ENCODE measurements at regions not wholly inside any gene's neighbourhood (a gene's known extent, or its start where the extent isn't known, plus 50 kb on each side); places are given as distances from the start of the nearest gene placed in this dataset.

GRCh38 chr1:213324859-213325258, 273.8 kb downstream of the RPS6KC1 start:
- no peak for TF ChIP-seq CTCF (IDR thresholded peaks at IDR 0.05)
- H3K27me3 ChIP-seq: no peaks in the 10 kb centered on the region
- no peaks in the 10 kb centered on the region for H3K9me3 ChIP-seq
- DNase-seq: no peak
- no peaks in the 10 kb centered on the region for H3K4me1 ChIP-seq
- no peak overlapping the region for H3K27ac ChIP-seq
- intact Hi-C loops (cut with DNase I): no loop called here
- H3K4me3 ChIP-seq: no peak overlapping the region
- no peaks in the 10 kb centered on the region for H3K36me3 ChIP-seq
- ATAC-seq: no peak

- Histone ChIP-seq H3K4me3 (no peak overlapping the region), H3K27me3 (no peaks in the 10 kb centered on the region), H3K27ac (no peak overlapping the region), H3K9me3 (no peaks in the 10 kb centered on the region), H3K36me3 (no peaks in the 10 kb centered on the region), H3K4me1 (no peaks in the 10 kb centered on the region)
- no peak for TF ChIP-seq CTCF (IDR thresholded peaks at IDR 0.05)
- no peak for ATAC-seq
- DNase-seq: no peak
- intact Hi-C loops (cut with DNase I): no loop called here
Measured at GRCh38 chr1:213325482-213325881, 274.4 kb downstream of the RPS6KC1 start.

DNA sequence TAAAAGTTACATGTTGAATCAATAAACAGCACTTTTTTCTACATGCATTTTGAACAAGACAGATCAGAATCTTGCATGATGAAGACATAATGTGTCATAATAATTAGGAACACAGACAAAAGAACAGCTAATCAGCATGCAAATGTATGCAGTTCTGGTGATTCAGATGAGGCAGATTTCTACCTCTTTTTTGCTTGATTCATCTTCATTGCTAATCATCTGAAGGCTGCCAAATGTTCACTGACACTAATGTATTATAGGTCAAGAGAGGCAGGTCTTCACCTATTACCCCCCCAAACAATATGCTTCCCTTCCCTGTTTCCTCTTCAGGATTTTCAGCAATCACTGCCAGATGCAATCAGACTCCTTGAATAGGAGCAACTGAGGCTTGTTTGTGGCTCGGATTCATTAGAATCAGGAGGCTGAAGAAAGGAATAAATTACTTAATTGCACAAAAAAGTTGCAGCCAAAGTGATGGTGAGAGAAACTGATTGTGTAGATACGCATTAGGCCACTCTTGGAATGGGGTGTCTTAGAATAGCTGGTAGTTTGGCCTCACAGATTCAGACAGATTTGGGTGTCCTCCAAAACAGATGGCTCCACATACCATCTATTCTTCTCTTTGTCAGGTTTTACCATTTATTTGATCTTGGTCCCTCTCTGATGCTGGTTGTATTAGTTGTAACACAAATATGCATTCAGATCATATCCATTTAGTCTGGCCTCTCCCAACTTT, 275.4 kb downstream of the RPS6KC1 start:
- Histone ChIP-seq H3K36me3 (no peaks in the 10 kb centered on the region), H3K4me1 (no peaks in the 10 kb centered on the region), H3K9me3 (no peaks in the 10 kb centered on the region), H3K27ac (peak overlapping the region; percentile 47 to 58), H3K4me3 (no peak overlapping the region), H3K27me3 (no peaks in the 10 kb centered on the region)
- ATAC-seq (no peak), DNase-seq (no peak)
- intact Hi-C loops (cut with DNase I): no loop called here
- TF ChIP-seq CTCF (IDR thresholded peaks at IDR 0.05): no peak

- DNase-seq: peak in 2 of 4 donors; percentile 4 to 79
- TF ChIP-seq CTCF (IDR thresholded peaks at IDR 0.05): no peak
- ATAC-seq: peak; percentile 85
Measured at GRCh38 chr1:213327017-213327667, 276.1 kb downstream of the RPS6KC1 start.

GRCh38 chr1:213329406-213330008, 278.5 kb downstream of the RPS6KC1 start:
- no peak overlapping the region for H3K27ac ChIP-seq
- no peak for ATAC-seq
- no peaks in the 10 kb centered on the region for H3K9me3 ChIP-seq
- no peaks in the 10 kb centered on the region for H3K27me3 ChIP-seq
- H3K4me3 ChIP-seq: no peak overlapping the region
- intact Hi-C loops (cut with DNase I): no loop called here
- DNase-seq: no peak
- H3K4me1 ChIP-seq: no peaks in the 10 kb centered on the region
- no peak for TF ChIP-seq CTCF (IDR thresholded peaks at IDR 0.05)
- H3K36me3 ChIP-seq: no peaks in the 10 kb centered on the region

More at GRCh38 chr1:213327017-213327667, 276.1 kb downstream of the RPS6KC1 start:
- H3K9me3 ChIP-seq: no peaks in the 10 kb centered on the region
- no peak overlapping the region for H3K4me3 ChIP-seq
- H3K27me3 ChIP-seq: no peaks in the 10 kb centered on the region
- H3K27ac ChIP-seq: peak overlapping the region in 1 of 2 donors; percentile 58
- intact Hi-C loops (cut with DNase I): no loop called here
- H3K36me3 ChIP-seq: no peaks in the 10 kb centered on the region
- no peaks in the 10 kb centered on the region for H3K4me1 ChIP-seq

All from left lung (tissue), 4 donors.